AG09309 (cell line): ENCODE measurements at regions not wholly inside any gene's neighbourhood (a gene's known extent, or its start where the extent isn't known, plus 50 kb on each side); places are given as distances from the start of the nearest gene placed in this dataset.

Experiments
- DNase-seq: peaks from one replicate; pipeline ENCODE4 v3.0.0-alpha.2; 2010; ENCODE audit warnings: low read depth
- H3K4me3 ChIP-seq: 2 replicates; pipeline ENCODE4 v1.5.1; 2011; ENCODE audit warnings: mild to moderate bottlenecking, low read depth, low read length, moderate library complexity; ENCODE audit not compliant: control insufficient read depth
- TF ChIP-seq, protein P1 (sequence below): IDR thresholded peaks from 2 replicates; pipeline ENCODE4 v1.5.1; 2011; ENCODE audit warnings: mild to moderate bottlenecking, low read depth, low read length, inconsistent platforms; ENCODE audit not compliant: insufficient read depth, control insufficient read depth; ENCODE audit errors: missing control alignments

DNA sequence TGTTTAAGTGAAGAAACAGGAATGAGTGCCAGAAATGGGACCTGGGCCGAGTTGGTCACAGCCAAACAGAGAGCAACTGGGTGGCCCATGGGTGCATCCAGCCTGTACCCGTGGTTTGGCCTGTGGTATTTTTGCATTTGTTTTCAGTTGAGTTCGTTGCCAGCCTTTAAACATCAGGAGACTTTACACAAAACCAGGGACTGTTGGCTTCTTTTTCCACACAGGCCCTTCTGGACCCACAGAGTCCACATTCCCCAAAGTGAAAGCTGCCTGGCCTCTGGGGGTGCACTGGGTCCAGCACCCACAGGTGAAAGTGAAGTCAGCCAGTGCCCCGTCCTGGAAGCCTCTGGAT is 54.1 kb upstream of the TNS3 start:
- DNase-seq: no peak
- TF ChIP-seq, protein P1, sequence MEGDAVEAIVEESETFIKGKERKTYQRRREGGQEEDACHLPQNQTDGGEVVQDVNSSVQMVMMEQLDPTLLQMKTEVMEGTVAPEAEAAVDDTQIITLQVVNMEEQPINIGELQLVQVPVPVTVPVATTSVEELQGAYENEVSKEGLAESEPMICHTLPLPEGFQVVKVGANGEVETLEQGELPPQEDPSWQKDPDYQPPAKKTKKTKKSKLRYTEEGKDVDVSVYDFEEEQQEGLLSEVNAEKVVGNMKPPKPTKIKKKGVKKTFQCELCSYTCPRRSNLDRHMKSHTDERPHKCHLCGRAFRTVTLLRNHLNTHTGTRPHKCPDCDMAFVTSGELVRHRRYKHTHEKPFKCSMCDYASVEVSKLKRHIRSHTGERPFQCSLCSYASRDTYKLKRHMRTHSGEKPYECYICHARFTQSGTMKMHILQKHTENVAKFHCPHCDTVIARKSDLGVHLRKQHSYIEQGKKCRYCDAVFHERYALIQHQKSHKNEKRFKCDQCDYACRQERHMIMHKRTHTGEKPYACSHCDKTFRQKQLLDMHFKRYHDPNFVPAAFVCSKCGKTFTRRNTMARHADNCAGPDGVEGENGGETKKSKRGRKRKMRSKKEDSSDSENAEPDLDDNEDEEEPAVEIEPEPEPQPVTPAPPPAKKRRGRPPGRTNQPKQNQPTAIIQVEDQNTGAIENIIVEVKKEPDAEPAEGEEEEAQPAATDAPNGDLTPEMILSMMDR: no peak
- no peak overlapping the region for H3K4me3 ChIP-seq

DNA sequence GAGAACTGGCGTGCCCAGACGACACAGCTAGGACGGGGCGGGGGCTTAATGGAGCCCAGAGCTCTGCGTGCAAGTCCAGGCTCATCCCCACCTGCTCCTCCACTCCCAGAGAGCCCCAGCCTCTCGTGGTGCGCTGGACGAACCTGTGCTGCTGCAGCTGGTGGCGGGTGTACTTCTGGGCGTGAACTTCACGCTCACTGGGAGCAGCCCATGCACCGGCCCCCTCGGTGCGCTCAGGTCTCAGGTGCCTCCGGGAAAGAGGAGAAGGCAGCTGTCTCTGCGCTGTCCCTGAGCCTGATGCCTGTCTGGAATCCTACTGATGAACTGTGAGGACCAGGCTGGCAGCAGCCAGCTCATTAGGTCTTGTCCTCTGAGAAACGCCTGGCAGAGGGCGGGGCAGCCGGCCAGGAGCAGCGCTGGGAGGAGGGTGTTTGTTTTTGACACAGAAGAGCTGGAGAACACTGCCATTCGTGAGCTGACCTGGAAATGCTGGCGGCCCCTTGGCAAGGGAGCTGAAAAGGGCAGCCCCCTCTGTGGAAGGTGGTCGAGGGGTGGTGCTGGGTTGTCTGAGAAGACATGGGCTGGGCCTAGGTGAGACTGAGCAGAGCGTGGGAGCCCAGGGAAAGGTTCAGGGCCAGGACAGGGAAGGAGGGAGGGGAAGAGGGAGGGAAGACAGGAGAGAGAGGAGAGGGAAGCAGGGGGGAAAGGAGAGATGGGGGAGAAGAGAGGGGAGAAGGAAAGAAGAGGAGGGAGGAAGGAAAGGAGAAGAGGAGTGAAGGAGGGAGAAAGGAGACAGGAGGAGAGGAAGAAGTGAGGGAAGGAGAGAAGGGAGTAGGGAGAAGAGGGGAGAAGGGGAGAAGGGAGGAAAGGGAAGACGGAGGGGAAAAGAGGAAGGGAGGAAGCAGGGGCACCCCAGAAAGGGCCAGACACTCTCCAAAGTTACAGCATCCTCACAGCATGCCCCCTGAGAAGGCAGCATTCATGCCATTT is 53.5 kb upstream of the TNS3 start:
- no peak overlapping the region for H3K4me3 ChIP-seq
- no peak for DNase-seq
- TF ChIP-seq, protein P1: no peak

GRCh38 chr7:47634273-47634672 is 52.4 kb upstream of the TNS3 start:
- DNase-seq: no peak
- TF ChIP-seq, protein P1: no peak
- no peak overlapping the region for H3K4me3 ChIP-seq

GRCh38 chr7:47633134-47633533 is 51.2 kb upstream of the TNS3 start:
- TF ChIP-seq, protein P1: no peak
- no peak for DNase-seq
- no peak overlapping the region for H3K4me3 ChIP-seq
